Myocyte (in vitro differentiated cells): ENCODE measurements at regions not wholly inside any gene's neighbourhood (a gene's known extent, or its start where the extent isn't known, plus 50 kb on each side); places are given as distances from the start of the nearest gene placed in this dataset.

Experiments
- DNase-seq: peaks from one replicate; pipeline ENCODE4 v3.0.0-alpha.2; 2012; ENCODE audit warnings: low read depth

GRCh38 chr9:20009606-20010005 is 220.8 kb upstream of the SLC24A2 start:
- peak; percentile 46 for DNase-seq

- DNase-seq = no peak
Observed at GRCh38 chr9:20002011-20002410, 213.2 kb upstream of the SLC24A2 start.

GRCh38 chr9:20001058-20001457 is 212.2 kb upstream of the SLC24A2 start:
- DNase-seq = no peak

GRCh38 chr9:19999491-20000057 is 210.7 kb upstream of the SLC24A2 start:
- peak; percentile 95 for DNase-seq

GRCh38 chr9:19998823-19999455 is 210.1 kb upstream of the SLC24A2 start:
- DNase-seq = peak; percentile 75

- DNase-seq = peak; percentile 53
Observed at GRCh38 chr9:19998153-19998552, 209.3 kb upstream of the SLC24A2 start.

- DNase-seq = no peak
Observed at GRCh38 chr9:19995619-19996018, 206.8 kb upstream of the SLC24A2 start.

GRCh38 chr9:19994296-19994695 is 205.5 kb upstream of the SLC24A2 start:
- DNase-seq = peak; percentile 98

GRCh38 chr9:19992556-19992955 is 203.7 kb upstream of the SLC24A2 start:
- DNase-seq = peak; percentile 84

GRCh38 chr9:19989213-19989612 is 200.4 kb upstream of the SLC24A2 start:
- no peak for DNase-seq

- no peak for DNase-seq
Observed at GRCh38 chr9:19988281-19988680, 199.4 kb upstream of the SLC24A2 start.

GRCh38 chr9:19985081-19985480 is 196.2 kb upstream of the SLC24A2 start:
- no peak for DNase-seq

- no peak for DNase-seq
Observed at GRCh38 chr9:19976226-19976625, 187.4 kb upstream of the SLC24A2 start.

GRCh38 chr9:19975499-19975898 is 186.7 kb upstream of the SLC24A2 start:
- no peak for DNase-seq

- no peak for DNase-seq
Observed at GRCh38 chr9:19969721-19970120, 180.9 kb upstream of the SLC24A2 start.

- DNase-seq = no peak
Observed at GRCh38 chr9:19967888-19968459, 179.1 kb upstream of the SLC24A2 start.

GRCh38 chr9:19967216-19967887 is 178.5 kb upstream of the SLC24A2 start:
- peak; percentile 58 for DNase-seq

- DNase-seq = no peak
Observed at GRCh38 chr9:19965336-19965735, 176.5 kb upstream of the SLC24A2 start.

- DNase-seq = no peak
Observed at GRCh38 chr9:19947996-19948395, 159.2 kb upstream of the SLC24A2 start.

- DNase-seq = peak; percentile 64
Observed at GRCh38 chr9:19946441-19947109, 157.7 kb upstream of the SLC24A2 start.

GRCh38 chr9:19941874-19942273 is 153.0 kb upstream of the SLC24A2 start:
- DNase-seq = no peak
